ENCODE measurements at regions not wholly inside any gene's neighbourhood (a gene's known extent, or its start where the extent isn't known, plus 50 kb on each side); places are given as distances from the start of the nearest gene placed in this dataset.

DNA sequence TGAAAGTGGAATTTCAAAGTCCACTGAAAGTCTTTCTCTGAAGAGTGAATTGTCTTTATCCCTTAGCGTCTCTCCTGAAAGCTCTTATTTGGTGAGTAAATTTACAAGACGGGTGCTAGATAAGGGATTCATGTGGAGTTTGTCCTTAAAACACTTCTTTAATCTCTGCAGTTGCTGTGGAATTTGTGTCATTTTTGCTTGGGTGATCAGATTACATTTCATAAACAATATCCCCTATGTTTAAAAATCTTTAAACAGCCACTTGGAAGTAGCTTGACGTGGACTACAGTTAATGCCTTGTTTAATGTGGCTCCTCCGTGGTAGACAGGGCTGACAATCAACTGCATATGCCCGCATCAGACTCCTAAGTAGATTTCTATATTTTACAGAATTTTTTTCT lies 175.4 kb upstream of the ZNF217 start:
- WGBS: 45% methylated on average over 5 of the region's 5 CpGs
- H3K9me3 ChIP-seq: no peaks in the 10 kb centered on the region
- TF ChIP-seq, protein P1, sequence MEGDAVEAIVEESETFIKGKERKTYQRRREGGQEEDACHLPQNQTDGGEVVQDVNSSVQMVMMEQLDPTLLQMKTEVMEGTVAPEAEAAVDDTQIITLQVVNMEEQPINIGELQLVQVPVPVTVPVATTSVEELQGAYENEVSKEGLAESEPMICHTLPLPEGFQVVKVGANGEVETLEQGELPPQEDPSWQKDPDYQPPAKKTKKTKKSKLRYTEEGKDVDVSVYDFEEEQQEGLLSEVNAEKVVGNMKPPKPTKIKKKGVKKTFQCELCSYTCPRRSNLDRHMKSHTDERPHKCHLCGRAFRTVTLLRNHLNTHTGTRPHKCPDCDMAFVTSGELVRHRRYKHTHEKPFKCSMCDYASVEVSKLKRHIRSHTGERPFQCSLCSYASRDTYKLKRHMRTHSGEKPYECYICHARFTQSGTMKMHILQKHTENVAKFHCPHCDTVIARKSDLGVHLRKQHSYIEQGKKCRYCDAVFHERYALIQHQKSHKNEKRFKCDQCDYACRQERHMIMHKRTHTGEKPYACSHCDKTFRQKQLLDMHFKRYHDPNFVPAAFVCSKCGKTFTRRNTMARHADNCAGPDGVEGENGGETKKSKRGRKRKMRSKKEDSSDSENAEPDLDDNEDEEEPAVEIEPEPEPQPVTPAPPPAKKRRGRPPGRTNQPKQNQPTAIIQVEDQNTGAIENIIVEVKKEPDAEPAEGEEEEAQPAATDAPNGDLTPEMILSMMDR (IDR thresholded peaks at IDR 0.05): no peak
- TF ChIP-seq EP300 (IDR thresholded peaks at IDR 0.05): no peak
- TF ChIP-seq POLR2A (IDR thresholded peaks at IDR 0.05; ENCODE audit: low read depth): no peak
- peaks cover 8 to 34% (median 21%) of the 10 kb centered on the region in 4 donors for H3K4me1 ChIP-seq
- no peak for DNase-seq (ENCODE audit: extremely low spot score)
- H3K27me3 ChIP-seq: no peaks in the 10 kb centered on the region
- H3K27ac ChIP-seq (replicated peaks in 1 of 4): no peak overlapping the region
- intact Hi-C loops (cut with DNase I): no loop called here
- no peaks in the 10 kb centered on the region for H3K36me3 ChIP-seq
- H3K4me3 ChIP-seq: no peak overlapping the region

DNA sequence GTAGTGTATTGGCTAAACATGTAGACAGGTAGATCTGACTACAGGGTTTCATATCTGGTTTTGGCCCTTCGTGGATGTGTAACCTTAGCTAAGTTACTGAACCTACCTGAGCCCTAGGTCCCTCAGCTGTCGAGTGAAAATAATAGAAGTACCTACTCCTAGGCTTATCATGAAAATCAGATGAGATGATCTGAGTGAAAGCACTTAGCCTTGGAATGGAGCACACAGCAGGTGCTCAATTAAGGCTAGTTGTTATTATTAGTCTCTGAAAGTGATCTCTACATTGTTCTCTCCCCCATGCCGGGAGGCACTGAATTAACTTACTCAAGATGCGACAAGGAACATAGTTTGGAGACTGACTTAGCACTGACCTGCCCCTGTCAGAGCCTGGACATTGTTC lies 174.7 kb upstream of the ZNF217 start:
- H3K27ac ChIP-seq (replicated peaks in 1 of 4): no peak overlapping the region
- H3K27me3 ChIP-seq: no peaks in the 10 kb centered on the region

DNA sequence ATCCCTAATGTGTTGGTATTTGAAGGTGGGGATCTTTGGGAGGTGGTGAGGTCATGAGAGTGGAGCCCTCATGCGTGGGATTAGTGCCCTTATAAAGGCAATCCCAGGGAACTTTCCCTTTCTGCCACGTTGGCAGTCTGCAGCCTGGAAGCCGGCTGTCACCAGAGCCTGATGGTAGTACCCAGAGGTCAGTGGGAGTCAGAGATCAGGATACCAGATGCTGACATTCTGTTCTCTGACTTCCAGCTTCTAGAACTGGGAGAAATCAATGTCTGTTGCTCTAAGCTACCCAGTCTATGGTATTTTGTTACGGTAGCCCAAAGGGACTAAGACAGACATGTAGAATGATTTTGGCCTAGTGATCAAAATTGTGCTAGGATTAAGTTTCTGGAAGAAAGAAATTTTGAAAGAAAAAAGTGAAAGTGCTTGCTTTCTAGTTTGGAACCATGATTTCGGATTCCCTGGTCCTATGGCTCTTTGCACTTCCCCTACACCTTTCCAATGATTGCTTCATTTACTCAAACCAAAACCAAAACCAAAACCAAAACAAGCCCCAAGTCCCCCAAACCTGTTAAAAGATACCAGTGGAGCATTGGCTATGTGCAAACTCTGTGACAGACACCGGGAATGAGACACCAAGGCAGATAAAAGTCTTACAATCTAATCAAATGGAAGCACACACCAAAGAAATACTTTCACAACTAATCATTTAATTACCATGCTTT lies 173.7 kb upstream of the ZNF217 start:
- Histone ChIP-seq H3K36me3 (no peaks in the 10 kb centered on the region), H3K4me1 (peaks cover 0 to 20% (median 7%) of the 10 kb centered on the region in 4 donors), H3K27me3 (no peaks in the 10 kb centered on the region), H3K9me3 (no peaks in the 10 kb centered on the region), H3K4me3 (no peak overlapping the region), H3K27ac (replicated peaks in 1 of 4) (no peak overlapping the region)
- TF ChIP-seq POLR2AphosphoS5 (IDR thresholded peaks at IDR 0.05) (no peak), EP300 (IDR thresholded peaks at IDR 0.05) (no peak), POLR2A (IDR thresholded peaks at IDR 0.05; ENCODE audit: low read depth) (no peak)
- TF ChIP-seq, protein P1 (IDR thresholded peaks at IDR 0.05): no peak
- WGBS: 96% methylated on average over 6 of the region's 6 CpGs
- intact Hi-C loops (cut with DNase I): no loop called here
- no peak for DNase-seq (ENCODE audit: extremely low spot score)

More for the DNA sequence above, 174.7 kb upstream of the ZNF217 start:
- DNase-seq (ENCODE audit: extremely low spot score): no peak
- TF ChIP-seq, protein P1 (IDR thresholded peaks at IDR 0.05): no peak
- TF ChIP-seq POLR2AphosphoS5 (IDR thresholded peaks at IDR 0.05) (no peak), POLR2A (IDR thresholded peaks at IDR 0.05; ENCODE audit: low read depth) (no peak), EP300 (IDR thresholded peaks at IDR 0.05) (no peak)
- Histone ChIP-seq H3K4me1 (peaks cover 4 to 30% (median 15%) of the 10 kb centered on the region in 4 donors), H3K9me3 (no peaks in the 10 kb centered on the region), H3K36me3 (no peaks in the 10 kb centered on the region), H3K4me3 (no peak overlapping the region)
- 93% methylated on average over 4 of the region's 4 CpGs for WGBS
- intact Hi-C loops (cut with DNase I): no loop called here

DNA sequence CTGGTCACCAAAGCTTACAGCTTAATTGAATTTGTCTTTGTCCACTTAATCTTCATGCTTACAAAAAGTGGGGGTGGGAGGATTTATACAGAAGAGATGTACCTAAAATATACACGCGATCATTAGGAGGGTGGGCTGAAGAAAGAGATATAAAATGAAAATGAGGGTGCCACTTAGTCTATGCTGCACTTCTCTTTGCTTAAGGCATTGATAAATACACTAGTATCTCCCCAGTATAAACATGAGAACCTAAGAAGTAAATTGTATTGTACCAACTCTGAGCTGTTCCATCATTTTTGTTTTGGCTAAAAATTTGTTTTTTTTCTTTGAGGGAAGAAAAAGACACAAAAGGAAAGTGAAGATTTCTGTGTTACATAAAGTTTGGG lies 170.8 kb upstream of the ZNF217 start:
- intact Hi-C loops (cut with DNase I): no loop called here
- Histone ChIP-seq H3K4me1 (peaks cover 0 to 18% (median 7%) of the 10 kb centered on the region in 4 donors), H3K27ac (replicated peaks in 1 of 4) (no peak overlapping the region), H3K4me3 (peak overlapping the region in 1 of 4 donors; percentile 9), H3K9me3 (no peaks in the 10 kb centered on the region), H3K27me3 (no peaks in the 10 kb centered on the region), H3K36me3 (no peaks in the 10 kb centered on the region)
- no peak for DNase-seq (ENCODE audit: extremely low spot score)
- TF ChIP-seq POLR2AphosphoS5 (IDR thresholded peaks at IDR 0.05): no peak
- no peak for TF ChIP-seq EP300 (IDR thresholded peaks at IDR 0.05)
- TF ChIP-seq POLR2A (IDR thresholded peaks at IDR 0.05; ENCODE audit: low read depth): no peak
- TF ChIP-seq, protein P1 (IDR thresholded peaks at IDR 0.05): no peak
- WGBS: 46% methylated on average over 2 of the region's 2 CpGs
